HG02678 (cell line): ENCODE measurements at regions not wholly inside any gene's neighbourhood (a gene's known extent, or its start where the extent isn't known, plus 50 kb on each side); places are given as distances from the start of the nearest gene placed in this dataset.
"Not testable (repeated sequence)": the region's sequence is repeated elsewhere in the genome, so short reads cannot be mapped to it uniquely, and the experiment has no call there.

Experiments used
- ATAC-seq: cut with Tn5 transposase; IDR thresholded peaks from one replicate; pipeline ENCODE4 v1.9.1; 2021; ENCODE audit warnings: mild to moderate bottlenecking, moderate library complexity; ENCODE audit not compliant: unreplicated experiment

- no peak for ATAC-seq
Observed at GRCh38 chr13:67519356-67519755, 289.2 kb upstream of the PCDH9 start.

GRCh38 chr13:67518785-67519184 is 288.6 kb upstream of the PCDH9 start:
- ATAC-seq, result no peak

- ATAC-seq, result peak; percentile 87
Observed at GRCh38 chr13:67515895-67516294, 285.8 kb upstream of the PCDH9 start.

- ATAC-seq, result no peak
Observed at GRCh38 chr13:67509018-67509417, 278.9 kb upstream of the PCDH9 start.

- ATAC-seq, result not testable (repeated sequence)
Observed at GRCh38 chr13:67508275-67508674, 278.1 kb upstream of the PCDH9 start.

- no peak for ATAC-seq
Observed at GRCh38 chr13:67506407-67506806, 276.3 kb upstream of the PCDH9 start.

- ATAC-seq, result no peak
Observed at GRCh38 chr13:67505376-67505775, 275.2 kb upstream of the PCDH9 start.

- ATAC-seq, result no peak
Observed at GRCh38 chr13:67498948-67499347, 268.8 kb upstream of the PCDH9 start.

- ATAC-seq, result no peak
Observed at GRCh38 chr13:67493835-67494234, 263.7 kb upstream of the PCDH9 start.

- no peak for ATAC-seq
Observed at GRCh38 chr13:67489016-67489415, 258.9 kb upstream of the PCDH9 start.

GRCh38 chr13:67481445-67481844 is 251.3 kb upstream of the PCDH9 start:
- ATAC-seq, result no peak

- no peak for ATAC-seq
Observed at GRCh38 chr13:67474115-67474514, 244.0 kb upstream of the PCDH9 start.

- no peak for ATAC-seq
Observed at GRCh38 chr13:67469623-67470022, 239.5 kb upstream of the PCDH9 start.

GRCh38 chr13:67466569-67466968 is 236.4 kb upstream of the PCDH9 start:
- ATAC-seq, result no peak

GRCh38 chr13:67464154-67464553 is 234.0 kb upstream of the PCDH9 start:
- no peak for ATAC-seq

GRCh38 chr13:67462098-67462497 is 232.0 kb upstream of the PCDH9 start:
- ATAC-seq, result no peak

GRCh38 chr13:67452526-67452925 is 222.4 kb upstream of the PCDH9 start:
- not testable (repeated sequence) for ATAC-seq

GRCh38 chr13:67445436-67445835 is 215.3 kb upstream of the PCDH9 start:
- no peak for ATAC-seq

- ATAC-seq, result no peak
Observed at GRCh38 chr13:67443923-67444322, 213.8 kb upstream of the PCDH9 start.

- ATAC-seq, result no peak
Observed at GRCh38 chr13:67440236-67440975, 210.3 kb upstream of the PCDH9 start.

GRCh38 chr13:67439365-67439764 is 209.2 kb upstream of the PCDH9 start:
- ATAC-seq, result no peak

- no peak for ATAC-seq
Observed at GRCh38 chr13:67438465-67438864, 208.3 kb upstream of the PCDH9 start.

GRCh38 chr13:67437244-67437643 is 207.1 kb upstream of the PCDH9 start:
- ATAC-seq, result no peak
